GM23338 (cell line): ENCODE measurements at regions not wholly inside any gene's neighbourhood (a gene's known extent, or its start where the extent isn't known, plus 50 kb on each side); places are given as distances from the start of the nearest gene placed in this dataset.

Experiments
- ATAC-seq: fragments of 200-7000 bp; cut with Tn5 transposase; 3 replicates; pipeline ENCODE4 v1.9.1; 2020
- DNase-seq: peaks from one replicate; pipeline ENCODE4 v3.0.0-alpha.2; 2015; ENCODE audit warnings: low spot score
- H2AFZ ChIP-seq: fragments of 200-600 bp; sonication (generic); 2 replicates; pipeline ENCODE4 v1.8.0; 2016; ENCODE audit warnings: antibody characterized with exemption, mild to moderate bottlenecking, moderate library complexity
- H3F3A ChIP-seq: fragments of 200-600 bp; sonication (generic); replicated peaks from 2 replicates; pipeline ENCODE4 v1.8.0; 2017; ENCODE audit warnings: antibody characterized with exemption, mixed run types, low read depth
- H3K27ac ChIP-seq: fragments of 200-600 bp; sonication (generic); 2 replicates; pipeline ENCODE4 v1.6.1; 2016; ENCODE audit warnings: low read depth
- H3K27me3 ChIP-seq: fragments of 200-600 bp; sonication (generic); 2 replicates; pipeline ENCODE4 v1.8.0; 2016; ENCODE audit warnings: mild to moderate bottlenecking, mixed run types, moderate library complexity; ENCODE audit not compliant: insufficient read depth
- H3K36me3 ChIP-seq: fragments of 200-600 bp; sonication (generic); 2 replicates; pipeline ENCODE4 v1.8.0; 2016; ENCODE audit warnings: mild to moderate bottlenecking; ENCODE audit not compliant: insufficient read depth
- H3K4me1 ChIP-seq: fragments of 200-600 bp; sonication (generic); 2 replicates; pipeline ENCODE4 v1.8.0; 2016; ENCODE audit warnings: mild to moderate bottlenecking, moderate library complexity; ENCODE audit not compliant: insufficient read depth
- H3K4me2 ChIP-seq: fragments of 200-600 bp; sonication (generic); 2 replicates; pipeline ENCODE4 v1.7.1; 2017; ENCODE audit warnings: mixed run types
- H3K4me3 ChIP-seq: fragments of 200-600 bp; sonication (generic); 2 replicates; pipeline ENCODE4 v1.6.1; 2016; ENCODE audit warnings: mixed run types
- H3K79me2 ChIP-seq: fragments of 200-600 bp; sonication (generic); replicated peaks from 2 replicates; pipeline ENCODE4 v1.8.0; 2017; ENCODE audit warnings: mild to moderate bottlenecking; ENCODE audit not compliant: insufficient read depth
- H3K9me2 ChIP-seq: fragments of 200-600 bp; sonication (generic); 2 replicates; pipeline ENCODE4 v1.8.0; 2017; ENCODE audit not compliant: insufficient read depth
- H4K20me1 ChIP-seq: fragments of 200-600 bp; sonication (generic); replicated peaks from 2 replicates; pipeline ENCODE4 v1.8.0; 2017; ENCODE audit warnings: mild to moderate bottlenecking; ENCODE audit not compliant: insufficient read depth
- H3K27ac Mint-ChIP-seq: 2 replicates; pipeline ENCODE4 v1.8.0; 2020; ENCODE audit warnings: inconsistent platforms, mild to moderate bottlenecking, moderate library complexity, mixed read lengths
- H3K27me3 Mint-ChIP-seq: 3 replicates; pipeline ENCODE4 v1.8.0; 2022; ENCODE audit warnings: low read depth, mild to moderate bottlenecking, moderate library complexity, mixed read lengths, inconsistent platforms; ENCODE audit not compliant: insufficient read depth, poor library complexity
- H3K36me3 Mint-ChIP-seq: 3 replicates; pipeline ENCODE4 v1.8.0; 2021; ENCODE audit warnings: low read depth, mild to moderate bottlenecking, inconsistent platforms, moderate library complexity, mixed read lengths
- H3K4me1 Mint-ChIP-seq: 3 replicates; pipeline ENCODE4 v1.8.0; 2020; ENCODE audit warnings: mild to moderate bottlenecking, inconsistent platforms, mixed read lengths
- H3K4me3 Mint-ChIP-seq: 3 replicates; pipeline ENCODE4 v1.8.0; 2021; ENCODE audit warnings: moderate library complexity, mild to moderate bottlenecking, inconsistent platforms, mixed read lengths
- H3K9me3 Mint-ChIP-seq: 3 replicates; pipeline ENCODE4 v1.8.0; 2020; ENCODE audit warnings: moderate library complexity, mild to moderate bottlenecking, inconsistent platforms, mixed read lengths
- CREB1 ChIP-seq: fragments of 250-450 bp; sonication (Bioruptor Pico); IDR thresholded peaks from 2 replicates; pipeline ENCODE4 v1.5.0; 2020; ENCODE audit warnings: low read depth, mild to moderate bottlenecking, moderate library complexity
- CTCF ChIP-seq, 2 experiments: fragments of 200-600 bp in 1 of 2; sonication (generic) in 1 of 2; conservative IDR thresholded peaks; 2 replicates each; pipeline versions ENCODE4 v1.5.1 to v1.6.1; 2016 to 2017; ENCODE audit warnings: antibody characterized with exemption in 2 of 2, low read depth in 2 of 2, mild to moderate bottlenecking in 2 of 2, moderate library complexity in 1 of 2
- ETS1 ChIP-seq: IDR thresholded peaks from 2 replicates; pipeline ENCODE4 v1.6.1; 2016; ENCODE audit warnings: antibody characterized with exemption
- EZH2 ChIP-seq: fragments of 200-600 bp; sonication (generic); IDR thresholded peaks from one replicate; pipeline ENCODE4 v1.8.0; 2017; ENCODE audit warnings: antibody characterized with exemption, mild to moderate bottlenecking, low read depth; ENCODE audit not compliant: unreplicated experiment
- EZH2phosphoT487 ChIP-seq: fragments of 200-600 bp; sonication (generic); IDR thresholded peaks from one replicate; pipeline ENCODE4 v1.8.1; 2018; ENCODE audit warnings: antibody characterized with exemption; ENCODE audit not compliant: unreplicated experiment
- JUNB ChIP-seq: IDR thresholded peaks from one replicate; pipeline ENCODE4 v1.6.1; 2016; ENCODE audit warnings: antibody characterized with exemption; ENCODE audit not compliant: unreplicated experiment
- NANOG ChIP-seq: IDR thresholded peaks from 2 replicates; pipeline ENCODE4 v1.6.1; 2016; ENCODE audit warnings: antibody characterized with exemption, borderline replicate concordance
- POLR2AphosphoS5 ChIP-seq: IDR thresholded peaks from 2 replicates; pipeline ENCODE4 v1.6.1; 2016; ENCODE audit warnings: antibody characterized with exemption, low read depth
- REST ChIP-seq: IDR thresholded peaks from one replicate; pipeline ENCODE4 v1.6.1; 2018; ENCODE audit warnings: antibody characterized with exemption; ENCODE audit not compliant: unreplicated experiment
- STAT1 ChIP-seq: IDR thresholded peaks from one replicate; pipeline ENCODE4 v1.6.1; 2016; ENCODE audit warnings: antibody characterized with exemption; ENCODE audit not compliant: unreplicated experiment
- ZNF114 ChIP-seq: fragments of 250-450 bp; sonication (Bioruptor Pico); IDR thresholded peaks from 2 replicates; pipeline ENCODE4 v1.5.0; 2020; ENCODE audit warnings: mild to moderate bottlenecking, moderate library complexity
- ZNF331 ChIP-seq: fragments of 250-450 bp; sonication (Bioruptor Pico); IDR thresholded peaks from 2 replicates; pipeline ENCODE4 v1.5.0; 2020; ENCODE audit warnings: low read depth, mild to moderate bottlenecking, moderate library complexity
- ZNF462 ChIP-seq: fragments of 250-450 bp; sonication (Bioruptor Pico); IDR thresholded peaks from 2 replicates; pipeline ENCODE4 v1.5.0; 2020; ENCODE audit warnings: mild to moderate bottlenecking, moderate library complexity

- TF ChIP-seq JUNB (no peak), EZH2phosphoT487 (no peak), ZNF331 (no peak), ETS1 (no peak), POLR2AphosphoS5 (no peak), ZNF114 (CRISPR knock-in tag) (no peak), ZNF462 (CRISPR knock-in tag) (no peak), CTCF (conservative IDR thresholded peaks at IDR 0.05; ENCODE audit: low read depth in 2 of 2) (no peak), REST (no peak), STAT1 (no peak), NANOG (no peak), CREB1 (no peak), EZH2 (no peak)
- H3K36me3 ChIP-seq = no peaks in the 10 kb centered on the region
- H3F3A ChIP-seq = no peaks in the 10 kb centered on the region
- no peak overlapping the region for H2AFZ ChIP-seq
- DNase-seq (no peak), ATAC-seq (no peak)
- H3K4me2 ChIP-seq = no peak overlapping the region
- no peak overlapping the region for H3K4me3 Mint-ChIP-seq
- H3K4me3 ChIP-seq = no peak overlapping the region
- H3K27ac ChIP-seq = no peak overlapping the region
- no peaks in the 10 kb centered on the region for H3K79me2 ChIP-seq
- H3K27me3 ChIP-seq = no peaks in the 10 kb centered on the region
- no peaks in the 10 kb centered on the region for H3K9me3 Mint-ChIP-seq
- no peaks in the 10 kb centered on the region for H3K4me1 Mint-ChIP-seq
- H3K36me3 Mint-ChIP-seq = no peaks in the 10 kb centered on the region
- no peaks in the 10 kb centered on the region for H3K4me1 ChIP-seq
- peaks cover 7% of the 10 kb centered on the region for H3K27me3 Mint-ChIP-seq
- no peaks in the 10 kb centered on the region for H3K9me2 ChIP-seq
- H4K20me1 ChIP-seq = no peaks in the 10 kb centered on the region
- H3K27ac Mint-ChIP-seq = no peak overlapping the region
These were observed 743.1 kb upstream of the HS6ST1 start for GRCh38 chr2:129061769-129062121.
